Suprapubic skin (tissue), 4 donors: ENCODE measurements at regions not wholly inside any gene's neighbourhood (a gene's known extent, or its start where the extent isn't known, plus 50 kb on each side); places are given as distances from the start of the nearest gene placed in this dataset.

Experiments used
- EP300 ChIP-seq: sonication (generic); formaldehyde crosslinking; IDR thresholded peaks from one replicate; pipeline ENCODE4 v1.6.1; 2017; ENCODE audit warnings: antibody characterized with exemption
- POLR2A ChIP-seq, 2 donors: fragments of 450-650 bp; IDR thresholded peaks; one replicate each; pipeline ENCODE4 v1.6.1; 2017; ENCODE audit warnings: antibody characterized with exemption in 2 of 2, mild to moderate bottlenecking in 2 of 2, moderate library complexity in 2 of 2
- POLR2AphosphoS5 ChIP-seq, 3 donors: sonication (generic); formaldehyde crosslinking; IDR thresholded peaks; one replicate each; pipeline ENCODE4 v1.6.1; 2017; ENCODE audit warnings: antibody characterized with exemption in 3 of 3
- TF ChIP-seq, protein P1 (sequence below), 2 donors: fragments of 200-600 bp in 1 of 2; fragments of 450-650 bp in 1 of 2; sonication (generic) in 1 of 2; IDR thresholded peaks; one replicate each; pipeline ENCODE4 v1.5.1; 2016 to 2019; ENCODE audit warnings: antibody characterized with exemption in 2 of 2, mild to moderate bottlenecking in 1 of 2, moderate library complexity in 1 of 2

DNA sequence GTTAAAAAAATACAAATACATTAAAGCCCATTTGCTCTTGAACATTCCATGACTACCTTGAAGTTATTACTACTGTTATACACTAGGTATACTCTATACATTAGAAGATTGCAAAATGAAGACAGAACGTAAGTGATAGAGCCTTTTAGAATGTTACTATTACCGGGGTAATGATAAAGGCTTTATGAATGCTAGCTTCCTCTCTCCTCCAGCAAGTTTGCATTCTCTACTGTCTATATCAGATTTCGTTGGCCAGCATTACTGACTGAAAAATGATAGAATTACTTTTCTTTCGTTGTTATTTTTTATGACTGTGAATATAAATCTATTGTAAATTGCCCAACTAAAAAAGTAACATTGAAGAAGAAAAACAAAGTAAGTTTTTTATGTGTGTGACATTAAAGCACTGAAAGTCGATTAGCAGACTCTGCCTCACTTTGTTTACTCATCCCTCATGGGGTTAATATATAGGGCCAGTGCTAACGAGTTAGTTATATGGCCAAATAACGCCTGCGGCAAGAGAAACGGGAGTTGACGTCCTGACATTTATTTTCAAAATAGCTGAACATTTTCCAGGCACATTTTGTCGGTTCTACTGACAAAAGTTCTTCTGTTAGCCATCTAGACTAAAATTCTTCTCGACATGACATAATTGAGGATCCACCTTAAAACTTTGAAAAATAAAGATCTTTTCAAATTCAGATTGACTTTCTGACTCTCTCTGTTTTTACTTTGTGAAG is 163.8 kb upstream of the KITLG start:
- TF ChIP-seq, protein P1, sequence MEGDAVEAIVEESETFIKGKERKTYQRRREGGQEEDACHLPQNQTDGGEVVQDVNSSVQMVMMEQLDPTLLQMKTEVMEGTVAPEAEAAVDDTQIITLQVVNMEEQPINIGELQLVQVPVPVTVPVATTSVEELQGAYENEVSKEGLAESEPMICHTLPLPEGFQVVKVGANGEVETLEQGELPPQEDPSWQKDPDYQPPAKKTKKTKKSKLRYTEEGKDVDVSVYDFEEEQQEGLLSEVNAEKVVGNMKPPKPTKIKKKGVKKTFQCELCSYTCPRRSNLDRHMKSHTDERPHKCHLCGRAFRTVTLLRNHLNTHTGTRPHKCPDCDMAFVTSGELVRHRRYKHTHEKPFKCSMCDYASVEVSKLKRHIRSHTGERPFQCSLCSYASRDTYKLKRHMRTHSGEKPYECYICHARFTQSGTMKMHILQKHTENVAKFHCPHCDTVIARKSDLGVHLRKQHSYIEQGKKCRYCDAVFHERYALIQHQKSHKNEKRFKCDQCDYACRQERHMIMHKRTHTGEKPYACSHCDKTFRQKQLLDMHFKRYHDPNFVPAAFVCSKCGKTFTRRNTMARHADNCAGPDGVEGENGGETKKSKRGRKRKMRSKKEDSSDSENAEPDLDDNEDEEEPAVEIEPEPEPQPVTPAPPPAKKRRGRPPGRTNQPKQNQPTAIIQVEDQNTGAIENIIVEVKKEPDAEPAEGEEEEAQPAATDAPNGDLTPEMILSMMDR (IDR thresholded peaks at IDR 0.05) = no peak
- TF ChIP-seq POLR2AphosphoS5 (IDR thresholded peaks at IDR 0.05) (no peak), POLR2A (IDR thresholded peaks at IDR 0.05) (no peak), EP300 (no peak)
